ENCODE measurements at regions not wholly inside any gene's neighbourhood (a gene's known extent, or its start where the extent isn't known, plus 50 kb on each side); places are given as distances from the start of the nearest gene placed in this dataset.

- no peak for TF ChIP-seq ELF1 (IDR thresholded peaks at IDR 0.05; ENCODE audit: borderline replicate concordance, low read depth)
- TF ChIP-seq ZFX (IDR thresholded peaks at IDR 0.05) = no peak
- TF ChIP-seq MAX (IDR thresholded peaks at IDR 0.05) = no peak
- TF ChIP-seq, protein P1, sequence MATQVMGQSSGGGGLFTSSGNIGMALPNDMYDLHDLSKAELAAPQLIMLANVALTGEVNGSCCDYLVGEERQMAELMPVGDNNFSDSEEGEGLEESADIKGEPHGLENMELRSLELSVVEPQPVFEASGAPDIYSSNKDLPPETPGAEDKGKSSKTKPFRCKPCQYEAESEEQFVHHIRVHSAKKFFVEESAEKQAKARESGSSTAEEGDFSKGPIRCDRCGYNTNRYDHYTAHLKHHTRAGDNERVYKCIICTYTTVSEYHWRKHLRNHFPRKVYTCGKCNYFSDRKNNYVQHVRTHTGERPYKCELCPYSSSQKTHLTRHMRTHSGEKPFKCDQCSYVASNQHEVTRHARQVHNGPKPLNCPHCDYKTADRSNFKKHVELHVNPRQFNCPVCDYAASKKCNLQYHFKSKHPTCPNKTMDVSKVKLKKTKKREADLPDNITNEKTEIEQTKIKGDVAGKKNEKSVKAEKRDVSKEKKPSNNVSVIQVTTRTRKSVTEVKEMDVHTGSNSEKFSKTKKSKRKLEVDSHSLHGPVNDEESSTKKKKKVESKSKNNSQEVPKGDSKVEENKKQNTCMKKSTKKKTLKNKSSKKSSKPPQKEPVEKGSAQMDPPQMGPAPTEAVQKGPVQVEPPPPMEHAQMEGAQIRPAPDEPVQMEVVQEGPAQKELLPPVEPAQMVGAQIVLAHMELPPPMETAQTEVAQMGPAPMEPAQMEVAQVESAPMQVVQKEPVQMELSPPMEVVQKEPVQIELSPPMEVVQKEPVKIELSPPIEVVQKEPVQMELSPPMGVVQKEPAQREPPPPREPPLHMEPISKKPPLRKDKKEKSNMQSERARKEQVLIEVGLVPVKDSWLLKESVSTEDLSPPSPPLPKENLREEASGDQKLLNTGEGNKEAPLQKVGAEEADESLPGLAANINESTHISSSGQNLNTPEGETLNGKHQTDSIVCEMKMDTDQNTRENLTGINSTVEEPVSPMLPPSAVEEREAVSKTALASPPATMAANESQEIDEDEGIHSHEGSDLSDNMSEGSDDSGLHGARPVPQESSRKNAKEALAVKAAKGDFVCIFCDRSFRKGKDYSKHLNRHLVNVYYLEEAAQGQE (IDR thresholded peaks at IDR 0.05; ENCODE audit: low read depth) = no peak
- TF ChIP-seq, protein P2, sequence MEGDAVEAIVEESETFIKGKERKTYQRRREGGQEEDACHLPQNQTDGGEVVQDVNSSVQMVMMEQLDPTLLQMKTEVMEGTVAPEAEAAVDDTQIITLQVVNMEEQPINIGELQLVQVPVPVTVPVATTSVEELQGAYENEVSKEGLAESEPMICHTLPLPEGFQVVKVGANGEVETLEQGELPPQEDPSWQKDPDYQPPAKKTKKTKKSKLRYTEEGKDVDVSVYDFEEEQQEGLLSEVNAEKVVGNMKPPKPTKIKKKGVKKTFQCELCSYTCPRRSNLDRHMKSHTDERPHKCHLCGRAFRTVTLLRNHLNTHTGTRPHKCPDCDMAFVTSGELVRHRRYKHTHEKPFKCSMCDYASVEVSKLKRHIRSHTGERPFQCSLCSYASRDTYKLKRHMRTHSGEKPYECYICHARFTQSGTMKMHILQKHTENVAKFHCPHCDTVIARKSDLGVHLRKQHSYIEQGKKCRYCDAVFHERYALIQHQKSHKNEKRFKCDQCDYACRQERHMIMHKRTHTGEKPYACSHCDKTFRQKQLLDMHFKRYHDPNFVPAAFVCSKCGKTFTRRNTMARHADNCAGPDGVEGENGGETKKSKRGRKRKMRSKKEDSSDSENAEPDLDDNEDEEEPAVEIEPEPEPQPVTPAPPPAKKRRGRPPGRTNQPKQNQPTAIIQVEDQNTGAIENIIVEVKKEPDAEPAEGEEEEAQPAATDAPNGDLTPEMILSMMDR (IDR thresholded peaks at IDR 0.05 in 2 of 3, conservative IDR thresholded peaks at IDR 0.05 in 1 of 3; ENCODE audit: borderline replicate concordance in 1 of 3, insufficient read depth in 1 of 3, low read depth in 2 of 3, low read length in 2 of 3) = no peak
- TF ChIP-seq POLR2A (IDR thresholded peaks at IDR 0.05; ENCODE audit: borderline replicate concordance, extremely low read depth, insufficient read depth, insufficient read length) = no peak
- TF ChIP-seq POLR2AphosphoS5 (IDR thresholded peaks at IDR 0.05; ENCODE audit: low read depth, low read length) = no peak
- no peak for TF ChIP-seq EGR1 (IDR thresholded peaks at IDR 0.05; ENCODE audit: low read depth)
- TF ChIP-seq CEBPB (IDR thresholded peaks at IDR 0.05; ENCODE audit: low read depth) = no peak
These were observed 146.9 kb upstream of the EPHA7 start for GRCh38 chr6:93566285-93566684.

All from HCT116 (cell line).